H9 (cell line): ENCODE measurements at regions not wholly inside any gene's neighbourhood (a gene's known extent, or its start where the extent isn't known, plus 50 kb on each side); places are given as distances from the start of the nearest gene placed in this dataset.

Experiments
- DNase-seq: peaks from one replicate; pipeline ENCODE4 v3.0.0-alpha.2; 2017
- H2AFZ ChIP-seq: one replicate; pipeline ENCODE4 v1.6.1; 2013; ENCODE audit warnings: mild to moderate bottlenecking, low read length, control low read depth, moderate library complexity
- H2AK5ac ChIP-seq: 2 replicates; pipeline ENCODE4 v1.6.1; 2013; ENCODE audit warnings: low read length, control low read depth, mixed read lengths; ENCODE audit not compliant: insufficient read length
- H2BK120ac ChIP-seq: one replicate; pipeline ENCODE4 v1.6.1; 2013; ENCODE audit warnings: low read depth, mild to moderate bottlenecking, low read length, control low read depth, inconsistent platforms; ENCODE audit not compliant: poor library complexity, severe bottlenecking
- H2BK12ac ChIP-seq: 2 replicates; pipeline ENCODE4 v1.6.1; 2013; ENCODE audit warnings: low read length, control low read depth, mixed read lengths, low read depth; ENCODE audit not compliant: insufficient read length
- H2BK15ac ChIP-seq: 2 replicates; pipeline ENCODE4 v1.6.1; 2013; ENCODE audit warnings: low read depth, low read length, control low read depth
- H2BK20ac ChIP-seq: one replicate; pipeline ENCODE4 v1.6.1; 2013; ENCODE audit warnings: low read depth, mild to moderate bottlenecking, low read length, control low read depth, inconsistent platforms; ENCODE audit not compliant: poor library complexity, severe bottlenecking
- H2BK5ac ChIP-seq: 2 replicates; pipeline ENCODE4 v1.6.1; 2013; ENCODE audit warnings: low read length, control low read depth, mixed read lengths; ENCODE audit not compliant: insufficient read length
- H3K14ac ChIP-seq: 2 replicates; pipeline ENCODE4 v1.6.1; 2013; ENCODE audit warnings: low read length, control low read depth; ENCODE audit not compliant: insufficient read depth
- H3K18ac ChIP-seq: 2 replicates; pipeline ENCODE4 v1.6.1; 2013; ENCODE audit warnings: low read depth, mild to moderate bottlenecking, mixed read lengths, low read length, control low read depth; ENCODE audit not compliant: insufficient read length
- H3K23ac ChIP-seq: 2 replicates; pipeline ENCODE4 v1.6.1; 2013; ENCODE audit warnings: low read length, control low read depth, mixed read lengths, low read depth; ENCODE audit not compliant: insufficient read length
- H3K23me2 ChIP-seq: 2 replicates; pipeline ENCODE4 v1.6.1; 2013; ENCODE audit warnings: low read depth, mild to moderate bottlenecking, mixed read lengths, low read length, control low read depth; ENCODE audit not compliant: insufficient read length, poor library complexity, severe bottlenecking
- H3K27ac ChIP-seq: 2 replicates; pipeline ENCODE4 v1.5.1; 2013; ENCODE audit warnings: low read length, control low read depth, mixed read lengths, low read depth; ENCODE audit not compliant: insufficient read length
- H3K27me3 ChIP-seq: 2 replicates; pipeline ENCODE4 v1.6.1; 2013; ENCODE audit warnings: low read length, control low read depth, inconsistent platforms; ENCODE audit not compliant: insufficient read depth
- H3K4ac ChIP-seq: 2 replicates; pipeline ENCODE4 v1.6.1; 2013; ENCODE audit warnings: low read depth, mild to moderate bottlenecking, control low read depth, inconsistent platforms, low read length, moderate library complexity
- H3K4me1 ChIP-seq: 2 replicates; pipeline ENCODE4 v1.6.1; 2013; ENCODE audit warnings: low read length, control low read depth, inconsistent platforms; ENCODE audit not compliant: insufficient read depth
- H3K4me2 ChIP-seq: 2 replicates; pipeline ENCODE4 v1.6.1; 2013; ENCODE audit warnings: low read length, control low read depth, mixed read lengths; ENCODE audit not compliant: insufficient read length, insufficient read depth
- H3K56ac ChIP-seq: 2 replicates; pipeline ENCODE4 v1.6.1; 2013; ENCODE audit warnings: low read depth, mild to moderate bottlenecking, mixed read lengths, low read length, control low read depth; ENCODE audit not compliant: insufficient read length
- H3K79me1 ChIP-seq: 2 replicates; pipeline ENCODE4 v1.6.1; 2013; ENCODE audit warnings: low read depth, mild to moderate bottlenecking, moderate library complexity, low read length, control low read depth, inconsistent platforms; ENCODE audit not compliant: insufficient read depth, poor library complexity, severe bottlenecking
- H3K79me2 ChIP-seq: 2 replicates; pipeline ENCODE4 v1.6.1; 2013; ENCODE audit warnings: low read length, control low read depth, inconsistent platforms; ENCODE audit not compliant: insufficient read depth
- H3K9ac ChIP-seq: 2 replicates; pipeline ENCODE4 v1.6.1; 2013; ENCODE audit warnings: low read length, control low read depth, mixed read lengths; ENCODE audit not compliant: insufficient read length; ENCODE audit errors: extremely low read depth
- H3K9me3 ChIP-seq: one replicate; pipeline ENCODE4 v1.6.1; 2013; ENCODE audit warnings: low read depth, low read length, inconsistent platforms; ENCODE audit not compliant: control insufficient read depth
- H3T11ph ChIP-seq: one replicate; pipeline ENCODE4 v1.6.1; 2013; ENCODE audit warnings: mild to moderate bottlenecking, low read length, control low read depth, inconsistent platforms
- H4K20me1 ChIP-seq: one replicate; pipeline ENCODE4 v1.6.1; 2013; ENCODE audit not compliant: control insufficient read depth, insufficient read length, insufficient read depth
- H4K5ac ChIP-seq: 2 replicates; pipeline ENCODE4 v1.6.1; 2013; ENCODE audit warnings: low read depth, mild to moderate bottlenecking, mixed read lengths, low read length, control low read depth; ENCODE audit not compliant: insufficient read length
- H4K8ac ChIP-seq: replicated peaks from 2 replicates; pipeline ENCODE4 v1.6.1; 2013; ENCODE audit warnings: low read length, control low read depth, mixed read lengths, low read depth; ENCODE audit not compliant: insufficient read length
- H4K91ac ChIP-seq: 2 replicates; pipeline ENCODE4 v1.6.1; 2013; ENCODE audit warnings: low read depth, mild to moderate bottlenecking, moderate library complexity, mixed read lengths, low read length, control low read depth; ENCODE audit not compliant: insufficient read length
- H3K27ac Mint-ChIP-seq, 3 experiments: 2 replicates in 2 of 3; 3 replicates in 1 of 3; pipeline ENCODE4 v1.8.0; 2020 to 2021; ENCODE audit warnings: mixed read lengths in 3 of 3, mild to moderate bottlenecking in 1 of 3, moderate library complexity in 1 of 3
- H3K27me3 Mint-ChIP-seq: 2 replicates; pipeline ENCODE4 v1.8.0; 2021; ENCODE audit warnings: low read depth, mild to moderate bottlenecking, moderate library complexity, mixed read lengths
- H3K36me3 Mint-ChIP-seq, 3 experiments: 2 replicates in 2 of 3; 3 replicates in 1 of 3; pipeline ENCODE4 v1.8.0; 2020 to 2021; ENCODE audit warnings: low read depth in 3 of 3, mixed read lengths in 3 of 3; ENCODE audit not compliant: insufficient read depth in 1 of 3
- H3K4me1 Mint-ChIP-seq, 2 experiments: 2 replicates each; pipeline ENCODE4 v1.8.0; 2020; ENCODE audit warnings: mixed read lengths in 2 of 2
- H3K4me3 Mint-ChIP-seq, 2 experiments: 2 replicates in 1 of 2; 3 replicates in 1 of 2; pipeline ENCODE4 v1.8.0; 2020 to 2021; ENCODE audit warnings: mild to moderate bottlenecking in 2 of 2, mixed read lengths in 2 of 2, moderate library complexity in 1 of 2
- H3K9me3 Mint-ChIP-seq, 2 experiments: 2 replicates in 1 of 2; 3 replicates in 1 of 2; pipeline ENCODE4 v1.8.0; 2020; ENCODE audit warnings: mild to moderate bottlenecking in 2 of 2, mixed read lengths in 2 of 2, moderate library complexity in 1 of 2
- WGBS: extraction: QIAGEN DNeasy Blood & Tissue Kit; methylation state at CpG from one replicate; pipeline ENCODE4 v1.1.7; 2013; ENCODE audit warnings: missing lambda C conversion rate, low lambda C conversion rate, mixed read lengths; ENCODE audit not compliant: insufficient read length; ENCODE audit errors: extremely low coverage; 5-methylcytosine and 5-hydroxymethylcytosine counted together
- TF ChIP-seq, protein P1 (sequence below): fragments of 200-600 bp; sonication (generic); conservative IDR thresholded peaks from 3 replicates; pipeline ENCODE4 v1.8.0; 2021; ENCODE audit warnings: antibody characterized with exemption, mild to moderate bottlenecking

DNA sequence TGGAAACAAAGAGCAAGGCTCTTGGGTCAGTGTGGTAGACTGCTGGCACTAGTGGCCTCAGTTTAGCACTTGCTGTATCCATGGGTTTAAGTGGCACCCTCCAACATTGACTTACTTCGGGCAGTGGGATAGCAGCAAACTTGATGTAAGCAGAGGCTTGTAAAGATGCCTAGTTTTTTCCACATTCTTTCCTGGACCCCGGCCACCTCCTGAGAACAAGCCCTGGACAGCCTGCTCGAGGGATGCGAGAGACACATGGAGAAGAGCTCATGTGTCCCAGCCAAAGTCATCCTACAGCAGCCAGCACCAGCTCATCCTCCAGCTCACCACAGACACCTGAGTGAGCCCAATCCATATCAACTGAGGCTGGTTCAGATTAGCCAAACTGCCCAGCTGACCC is 142.7 kb upstream of the PCBD1 start:
- no peak overlapping the region for H4K8ac ChIP-seq
- no peaks in the 10 kb centered on the region for H3K9me3 ChIP-seq
- DNase-seq = no peak
- Mint-ChIP-seq H3K9me3 (no peaks in the 10 kb centered on the region; a peak in 1 of 5 replicates), H3K36me3 (no peaks in the 10 kb centered on the region), H3K4me1 (no peaks in the 10 kb centered on the region), H3K27ac (no peak overlapping the region), H3K27me3 (peaks cover 1% of the 10 kb centered on the region), H3K4me3 (no peak overlapping the region)
- no peaks in the 10 kb centered on the region for H4K20me1 ChIP-seq
- H3K4me1 ChIP-seq = no peaks in the 10 kb centered on the region
- no peak overlapping the region for H3K18ac ChIP-seq
- no peaks in the 10 kb centered on the region for H3K23me2 ChIP-seq
- H4K5ac ChIP-seq = no peak overlapping the region
- no peak overlapping the region for H2BK20ac ChIP-seq
- H2BK5ac ChIP-seq = no peak overlapping the region
- TF ChIP-seq, protein P1, sequence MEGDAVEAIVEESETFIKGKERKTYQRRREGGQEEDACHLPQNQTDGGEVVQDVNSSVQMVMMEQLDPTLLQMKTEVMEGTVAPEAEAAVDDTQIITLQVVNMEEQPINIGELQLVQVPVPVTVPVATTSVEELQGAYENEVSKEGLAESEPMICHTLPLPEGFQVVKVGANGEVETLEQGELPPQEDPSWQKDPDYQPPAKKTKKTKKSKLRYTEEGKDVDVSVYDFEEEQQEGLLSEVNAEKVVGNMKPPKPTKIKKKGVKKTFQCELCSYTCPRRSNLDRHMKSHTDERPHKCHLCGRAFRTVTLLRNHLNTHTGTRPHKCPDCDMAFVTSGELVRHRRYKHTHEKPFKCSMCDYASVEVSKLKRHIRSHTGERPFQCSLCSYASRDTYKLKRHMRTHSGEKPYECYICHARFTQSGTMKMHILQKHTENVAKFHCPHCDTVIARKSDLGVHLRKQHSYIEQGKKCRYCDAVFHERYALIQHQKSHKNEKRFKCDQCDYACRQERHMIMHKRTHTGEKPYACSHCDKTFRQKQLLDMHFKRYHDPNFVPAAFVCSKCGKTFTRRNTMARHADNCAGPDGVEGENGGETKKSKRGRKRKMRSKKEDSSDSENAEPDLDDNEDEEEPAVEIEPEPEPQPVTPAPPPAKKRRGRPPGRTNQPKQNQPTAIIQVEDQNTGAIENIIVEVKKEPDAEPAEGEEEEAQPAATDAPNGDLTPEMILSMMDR = no peak
- H3K4me2 ChIP-seq = no peak overlapping the region
- no peak overlapping the region for H3K4ac ChIP-seq
- no peak overlapping the region for H3T11ph ChIP-seq
- H2BK120ac ChIP-seq = no peak overlapping the region
- H2AK5ac ChIP-seq = no peak overlapping the region
- no CpG with 5 or more reads among the region's 4 CpGs for WGBS
- no peak overlapping the region for H3K14ac ChIP-seq
- H3K56ac ChIP-seq = no peak overlapping the region
- no peaks in the 10 kb centered on the region for H3K27me3 ChIP-seq
- H3K27ac ChIP-seq = no peak overlapping the region
- H2AFZ ChIP-seq = no peak overlapping the region
- no peaks in the 10 kb centered on the region for H3K79me1 ChIP-seq
- H3K79me2 ChIP-seq = no peaks in the 10 kb centered on the region
- H3K23ac ChIP-seq = no peak overlapping the region
- no peak overlapping the region for H2BK15ac ChIP-seq
- H2BK12ac ChIP-seq = no peak overlapping the region
- no peak overlapping the region for H4K91ac ChIP-seq
- no peak overlapping the region for H3K9ac ChIP-seq
